Right lobe of liver (tissue), 6 donors: ENCODE measurements at regions not wholly inside any gene's neighbourhood (a gene's known extent, or its start where the extent isn't known, plus 50 kb on each side); places are given as distances from the start of the nearest gene placed in this dataset.
"Not testable (repeated sequence)": the region's sequence is repeated elsewhere in the genome, so short reads cannot be mapped to it uniquely, and the experiment has no call there.

Experiments
- ATAC-seq, 4 donors: fragments of 200-7000 bp; cut with Tn5 transposase; one replicate each; pipeline ENCODE4 v1.9.1; 2020; ENCODE audit warnings: mild to moderate bottlenecking in 4 of 4, moderate library complexity in 4 of 4
- DNase-seq, 3 donors: peaks; one replicate each; pipeline ENCODE4 v3.0.0-alpha.2; 2020
- H3K27ac ChIP-seq, 3 donors: fragments of 200-600 bp; one replicate each; pipeline ENCODE4 v1.8.0; 2022
- H3K27me3 ChIP-seq, 2 donors: fragments of 200-600 bp; one replicate each; pipeline ENCODE4 v1.8.0; 2022
- H3K36me3 ChIP-seq, 4 donors: fragments of 200-600 bp; sonication (generic) in 1 of 4; one replicate each; pipeline versions ENCODE4 v1.5.1 to v1.8.0; 2017 to 2022; ENCODE audit warnings: control low read depth in 1 of 4
- H3K4me1 ChIP-seq, 4 donors: fragments of 200-600 bp; sonication (generic) in 1 of 4; one replicate each; pipeline versions ENCODE4 v1.5.1 to v1.8.0; 2017 to 2022; ENCODE audit warnings: control low read depth in 1 of 4
- H3K4me3 ChIP-seq, 3 donors: fragments of 200-600 bp; one replicate each; pipeline ENCODE4 v1.8.0; 2022
- H3K9me3 ChIP-seq, 4 donors: fragments of 200-600 bp; sonication (generic) in 1 of 4; one replicate each; pipeline versions ENCODE4 v1.5.1 to v1.8.0; 2017 to 2022; ENCODE audit warnings: control low read depth in 1 of 4
- POLR2A ChIP-seq: fragments of 450-650 bp; IDR thresholded peaks from one replicate; pipeline ENCODE4 v1.6.1; 2017; ENCODE audit warnings: antibody characterized with exemption, mild to moderate bottlenecking
- WGBS: methylation state at CpG from one replicate; pipeline ENCODE4 v1.1.6; 2018; ENCODE audit warnings: low coverage, low lambda C conversion rate; ENCODE audit not compliant: insufficient coverage; ENCODE audit errors: missing lambda C conversion rate; 5-methylcytosine and 5-hydroxymethylcytosine counted together
- intact Hi-C, 2 donors: fragments of 100-400 bp; cut with DNase I; formaldehyde crosslinking; loops; one replicate each; pipeline versions ENCODE4 v1.11.2 to v1.14.1; 2022
- TF ChIP-seq, protein P1 (sequence below), 4 donors: fragments of 200-600 bp in 3 of 4; fragments of 450-650 bp in 1 of 4; IDR thresholded peaks; one replicate each; pipeline versions ENCODE4 v1.5.1 to v1.8.0; 2016 to 2022; ENCODE audit warnings: antibody characterized with exemption in 4 of 4, mild to moderate bottlenecking in 2 of 4
- donor health status: DM: no; HTN: yes; CAD: no.
- donor health status: DM: no; HTN: no; CAD: no.
- donor health status: DM: no; HTN: no; CAD: no.
- donor health status: DM: no; HTN: yes; CAD: no.
- donor health status: DM: no; HTN: yes; CAD: no.

DNA sequence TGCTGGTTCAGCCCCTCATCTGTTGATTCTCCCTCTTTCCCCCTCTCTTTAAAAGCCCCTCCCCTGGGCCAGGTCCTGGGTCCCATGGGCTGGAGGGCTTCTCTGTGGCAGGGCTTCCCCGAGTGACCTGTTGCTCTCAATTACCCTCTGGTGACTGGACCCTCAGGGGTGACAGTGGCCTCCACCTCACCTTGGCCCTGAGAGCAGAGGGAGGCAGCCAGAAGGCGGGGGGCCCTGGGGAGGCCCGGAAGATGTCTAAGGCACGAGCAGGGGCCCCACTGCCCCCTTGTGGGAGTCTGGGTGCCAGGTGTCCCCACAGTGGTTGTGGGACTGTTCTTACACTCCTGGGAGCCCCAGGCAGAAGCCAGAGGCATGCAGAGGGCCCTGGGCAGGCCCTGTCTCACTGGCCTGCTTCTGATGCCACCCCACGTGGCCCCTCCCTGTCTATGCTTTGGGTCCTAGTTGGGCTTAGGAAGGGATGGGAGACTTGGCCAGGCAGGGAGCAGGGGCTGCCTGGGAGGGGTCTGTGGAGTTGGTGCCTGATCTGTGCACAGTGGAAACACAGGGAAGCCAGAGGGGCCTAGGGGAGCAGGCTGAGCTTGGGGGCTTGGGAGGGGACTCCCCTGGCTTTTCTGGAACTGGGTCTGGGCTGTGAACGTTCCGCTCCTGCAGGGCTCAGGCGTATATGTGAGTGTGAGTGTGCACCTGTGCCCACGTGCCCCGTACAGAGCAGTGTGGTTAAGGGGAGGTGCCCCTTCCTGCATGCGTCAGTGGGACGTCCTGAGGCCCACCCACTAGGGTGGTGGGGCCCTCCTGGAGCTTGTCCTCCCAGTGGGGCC is 179.7 kb downstream of the TMEM121 start:
- not testable (repeated sequence) for DNase-seq, H3K4me1 ChIP-seq, H3K36me3 ChIP-seq, H3K27me3 ChIP-seq, H3K4me3 ChIP-seq, H3K9me3 ChIP-seq, H3K27ac ChIP-seq
- peak in 2 of 4 donors; percentile 4 to 9 for ATAC-seq
- intact Hi-C loops: loop anchor here (5.0 to 10.0 kb wide), 2 partner anchors 119 to 121 kb away; no protein-coding TSS in a partner anchor
- WGBS: 39% methylated on average over 4 of the region's 12 CpGs

DNA sequence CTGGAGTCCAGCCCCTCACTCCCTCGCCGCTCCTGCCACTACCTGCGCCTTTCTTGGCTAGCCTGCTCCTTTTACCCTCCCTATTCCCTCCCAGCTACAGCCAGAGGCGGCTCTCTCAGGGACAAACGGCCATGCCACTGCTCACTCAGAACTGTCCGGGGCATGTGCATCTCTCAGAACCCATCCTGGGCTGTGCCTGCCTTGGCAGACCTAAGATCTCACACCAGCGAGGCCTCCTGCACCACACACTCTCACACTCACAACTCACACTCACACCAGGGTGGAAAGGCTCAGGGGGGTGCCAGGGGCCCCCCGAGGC is 180.3 kb downstream of the TMEM121 start:
- H3K4me3 ChIP-seq, ATAC-seq, H3K36me3 ChIP-seq, DNase-seq, H3K27ac ChIP-seq, H3K9me3 ChIP-seq, H3K27me3 ChIP-seq, H3K4me1 ChIP-seq: not testable (repeated sequence)
- WGBS: 50% methylated on average over 2 of the region's 8 CpGs
- intact Hi-C loops: loop anchor here (5.0 to 10.0 kb wide), 2 partner anchors 119 to 122 kb away; no protein-coding TSS in a partner anchor

DNA sequence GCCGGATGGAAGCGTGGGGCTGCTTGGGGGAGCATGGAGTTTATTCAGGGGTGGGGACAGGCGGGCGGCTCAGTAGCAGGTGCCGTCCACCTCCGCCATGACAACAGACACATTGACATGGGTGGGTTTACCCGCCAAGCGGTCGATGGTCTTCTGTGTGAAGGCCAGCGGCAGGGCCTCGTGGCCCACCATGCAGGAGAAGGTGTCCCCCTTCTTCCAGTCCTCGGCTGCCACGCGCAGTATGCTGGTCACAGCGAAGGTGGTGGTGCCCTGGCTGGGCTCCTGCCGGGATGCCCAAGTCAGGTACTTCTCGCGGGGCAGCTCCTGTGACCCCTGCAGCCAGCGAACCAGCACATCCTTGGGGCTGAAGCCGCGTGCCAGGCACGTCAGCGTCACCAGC is 180.7 kb downstream of the TMEM121 start:
- DNase-seq (peak in 1 of 3 donors; percentile 25), ATAC-seq (peak in 1 of 4 donors; percentile 10)
- not testable (repeated sequence) for H3K27ac ChIP-seq, H3K4me3 ChIP-seq, H3K9me3 ChIP-seq, H3K4me1 ChIP-seq, H3K27me3 ChIP-seq, H3K36me3 ChIP-seq
- 70% methylated on average over 10 of the region's 23 CpGs for WGBS
- intact Hi-C loops: loop anchor here (5.0 to 10.0 kb wide), 2 partner anchors 120 to 122 kb away; no protein-coding TSS in a partner anchor

DNA sequence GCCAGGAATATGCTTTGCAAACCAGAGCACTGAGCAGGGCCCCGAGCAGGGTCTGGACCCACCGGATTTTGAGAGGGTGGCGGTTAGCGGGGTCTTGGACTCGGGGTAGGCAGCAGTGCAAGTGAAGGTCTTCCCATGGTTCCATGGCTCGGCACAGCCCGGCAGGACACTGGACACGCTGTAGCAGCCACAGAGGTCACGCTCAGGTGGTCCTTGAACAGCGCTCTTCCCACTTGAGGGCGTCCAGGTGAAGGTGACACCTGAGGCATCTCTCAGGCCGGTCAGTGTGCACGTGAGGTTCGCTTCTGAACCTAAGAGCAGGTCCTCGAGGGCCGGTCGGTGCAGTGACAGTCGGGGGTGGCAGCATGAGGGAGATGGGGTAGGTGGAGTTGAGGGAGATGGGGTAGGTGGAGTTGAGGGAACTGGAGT is 181.4 kb downstream of the TMEM121 start:
- ATAC-seq, H3K9me3 ChIP-seq, H3K36me3 ChIP-seq, H3K27me3 ChIP-seq, DNase-seq, H3K4me1 ChIP-seq, H3K27ac ChIP-seq, H3K4me3 ChIP-seq: not testable (repeated sequence)
- WGBS: 89% methylated on average over 9 of the region's 18 CpGs
- intact Hi-C loops: loop anchor here (5.0 to 10.0 kb wide), 2 partner anchors 120 to 123 kb away; no protein-coding TSS in a partner anchor

DNA sequence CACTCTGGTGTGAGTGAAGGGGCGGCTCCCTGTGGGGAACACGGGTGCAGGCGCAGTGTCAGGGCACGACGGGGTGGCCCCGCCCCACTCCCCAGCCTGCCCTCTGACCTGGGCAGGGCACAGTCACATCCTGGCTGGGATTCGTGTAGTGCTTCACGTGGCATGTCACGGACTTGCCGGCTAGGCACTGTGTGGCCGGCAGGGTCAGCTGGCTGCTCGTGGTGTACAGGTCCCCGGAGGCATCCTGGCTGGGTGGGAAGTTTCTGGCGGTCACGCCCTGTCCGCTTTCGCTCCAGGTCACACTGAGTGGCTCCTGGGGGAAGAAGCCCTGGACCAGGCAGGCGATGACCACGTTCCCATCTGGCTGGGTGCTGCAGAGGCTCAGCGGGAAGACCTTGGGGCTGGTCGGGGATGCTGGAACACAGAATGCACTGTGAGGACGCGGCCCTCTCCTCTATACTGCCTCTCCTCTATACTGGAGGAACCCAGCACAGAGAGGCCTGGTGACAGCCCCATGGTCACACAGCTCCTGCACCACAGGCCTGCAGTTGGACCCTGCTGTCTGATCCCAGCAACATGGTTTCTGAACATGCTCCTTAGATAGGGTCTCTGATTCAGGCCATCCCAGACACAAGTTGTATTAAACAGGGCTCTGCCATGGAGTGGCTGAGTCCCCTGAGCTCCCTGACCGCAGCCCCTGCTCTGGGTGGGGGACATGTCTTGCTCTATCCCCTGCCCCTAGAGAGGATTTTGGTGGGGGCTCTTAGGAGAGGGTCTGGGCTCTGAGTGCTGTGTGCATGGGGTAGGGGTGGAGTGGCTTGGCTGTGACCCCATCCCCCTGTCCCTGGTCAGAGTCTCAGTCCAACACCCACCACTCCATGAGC is 182.1 kb downstream of the TMEM121 start:
- intact Hi-C loops: loop anchor here (5.0 to 10.0 kb wide), 2 partner anchors 121 to 124 kb away; no protein-coding TSS in a partner anchor
- not testable (repeated sequence) for H3K9me3 ChIP-seq, H3K36me3 ChIP-seq, H3K27me3 ChIP-seq, H3K4me3 ChIP-seq, H3K27ac ChIP-seq, DNase-seq, H3K4me1 ChIP-seq
- peak in 1 of 4 donors; percentile 49 for ATAC-seq
- WGBS: no CpG with 5 or more reads among the region's 24 CpGs

DNA sequence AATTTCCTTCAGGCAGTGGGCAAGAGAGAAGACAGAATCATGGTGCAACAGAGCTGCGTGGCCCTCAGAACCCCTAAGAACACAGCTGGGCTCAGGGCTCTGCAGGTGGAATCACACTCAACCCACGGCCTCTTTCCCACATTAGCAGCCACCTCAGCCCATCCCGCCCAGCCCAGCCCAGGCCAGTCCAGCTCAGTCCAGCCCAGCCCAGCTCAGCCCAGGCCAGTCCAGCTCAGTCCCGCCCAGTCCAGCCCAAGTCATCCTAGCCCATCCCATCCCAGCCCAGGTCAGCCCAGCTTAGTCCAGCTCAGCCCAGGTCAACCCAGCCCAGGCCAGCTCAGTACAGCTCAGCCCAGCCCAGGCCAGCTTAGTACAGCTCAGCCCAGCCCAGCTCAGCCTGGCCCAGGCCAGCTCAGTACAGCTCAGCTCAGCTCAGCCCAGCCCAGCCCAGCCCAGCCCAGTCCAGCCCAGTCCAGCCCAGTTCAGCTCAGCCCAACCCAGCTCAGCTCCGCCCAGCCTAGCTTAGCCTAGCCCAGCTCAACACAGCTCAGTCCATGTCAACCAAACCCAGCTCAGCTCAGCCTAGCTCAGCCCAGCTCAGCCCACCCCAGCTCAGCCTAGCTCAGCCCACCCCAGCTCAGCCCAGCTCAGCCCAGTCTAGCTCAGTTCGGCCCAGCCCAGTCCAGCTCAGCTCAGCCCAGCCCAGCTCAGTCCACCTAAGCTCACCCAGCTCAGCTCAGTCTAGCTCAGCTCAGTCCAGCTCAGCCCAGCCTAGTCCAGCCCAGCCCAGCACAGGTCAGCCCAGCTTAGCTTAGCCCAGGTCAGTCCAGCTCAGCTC is 183.1 kb downstream of the TMEM121 start:
- no peak for TF ChIP-seq POLR2A
- TF ChIP-seq, protein P1, sequence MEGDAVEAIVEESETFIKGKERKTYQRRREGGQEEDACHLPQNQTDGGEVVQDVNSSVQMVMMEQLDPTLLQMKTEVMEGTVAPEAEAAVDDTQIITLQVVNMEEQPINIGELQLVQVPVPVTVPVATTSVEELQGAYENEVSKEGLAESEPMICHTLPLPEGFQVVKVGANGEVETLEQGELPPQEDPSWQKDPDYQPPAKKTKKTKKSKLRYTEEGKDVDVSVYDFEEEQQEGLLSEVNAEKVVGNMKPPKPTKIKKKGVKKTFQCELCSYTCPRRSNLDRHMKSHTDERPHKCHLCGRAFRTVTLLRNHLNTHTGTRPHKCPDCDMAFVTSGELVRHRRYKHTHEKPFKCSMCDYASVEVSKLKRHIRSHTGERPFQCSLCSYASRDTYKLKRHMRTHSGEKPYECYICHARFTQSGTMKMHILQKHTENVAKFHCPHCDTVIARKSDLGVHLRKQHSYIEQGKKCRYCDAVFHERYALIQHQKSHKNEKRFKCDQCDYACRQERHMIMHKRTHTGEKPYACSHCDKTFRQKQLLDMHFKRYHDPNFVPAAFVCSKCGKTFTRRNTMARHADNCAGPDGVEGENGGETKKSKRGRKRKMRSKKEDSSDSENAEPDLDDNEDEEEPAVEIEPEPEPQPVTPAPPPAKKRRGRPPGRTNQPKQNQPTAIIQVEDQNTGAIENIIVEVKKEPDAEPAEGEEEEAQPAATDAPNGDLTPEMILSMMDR (IDR thresholded peaks at IDR 0.05): no peak
- ATAC-seq: peak; percentile 11 to 32 (median 18)
- no peaks in the 10 kb centered on the region for H3K27me3 ChIP-seq
- intact Hi-C loops: loop anchor here (5.0 to 10.0 kb wide), 2 partner anchors 122 to 125 kb away; no protein-coding TSS in a partner anchor
- H3K9me3 ChIP-seq: no peaks in the 10 kb centered on the region
- WGBS: 100% methylated on average over 1 of the region's 6 CpGs
- no peaks in the 10 kb centered on the region for H3K4me1 ChIP-seq
- H3K27ac ChIP-seq: no peak overlapping the region
- no peak overlapping the region for H3K4me3 ChIP-seq
- DNase-seq: no peak
- no peaks in the 10 kb centered on the region for H3K36me3 ChIP-seq
